PC-3 (cell line): ENCODE measurements at regions not wholly inside any gene's neighbourhood (a gene's known extent, or its start where the extent isn't known, plus 50 kb on each side); places are given as distances from the start of the nearest gene placed in this dataset.

Source experiments
- ATAC-seq: fragments of 200-7000 bp; cut with Tn5 transposase; 2 replicates; pipeline ENCODE4 v1.9.1; 2020; ENCODE audit warnings: mild to moderate bottlenecking, moderate library complexity
- BruUV-seq: library from RNA; stranded (reverse); fragments of 400-500 nt; replicated peaks from 2 replicates; lab custom pipeline; 2021; lab: Mats Ljungman, UMichigan
- CTCF ChIA-PET: fragments of 300-600 bp; sonication (Branson Sonifier 250); formaldehyde crosslinking; loops from one replicate; lab custom pipeline; 2022; ENCODE audit warnings: antibody characterized with exemption; lab: Charles Lee
- POLR2A ChIA-PET: fragments of 300-600 bp; sonication (Branson Sonifier 250); formaldehyde crosslinking; loops from one replicate; lab custom pipeline; 2022; ENCODE audit warnings: antibody characterized with exemption; ENCODE audit not compliant: unreplicated experiment; lab: Charles Lee
- DNase-seq: peaks from one replicate; pipeline ENCODE4 v3.0.0-alpha.2; 2015
- H2AFZ ChIP-seq: fragments of 300-600 bp; sonication (generic); 2 replicates; pipeline ENCODE4 v1.6.0; 2016; ENCODE audit warnings: antibody characterized with exemption, low read length
- H3F3A ChIP-seq: fragments of 300-600 bp; sonication (generic); one replicate; pipeline ENCODE4 v1.6.0; 2017; ENCODE audit warnings: antibody characterized with exemption, low read length, control low read depth, mild to moderate bottlenecking; ENCODE audit not compliant: unreplicated experiment
- H3K27ac ChIP-seq: fragments of 300-600 bp; sonication (generic); 2 replicates; pipeline ENCODE4 v1.5.1; 2016; ENCODE audit warnings: mild to moderate bottlenecking, low read length
- H3K27me3 ChIP-seq: fragments of 300-600 bp; sonication (generic); 2 replicates; pipeline ENCODE4 v1.6.1; 2016; ENCODE audit warnings: low read length, mixed read lengths
- H3K36me3 ChIP-seq: fragments of 300-600 bp; sonication (generic); 2 replicates; pipeline ENCODE4 v1.6.1; 2016; ENCODE audit warnings: low read depth, mixed run types, low read length, mixed read lengths
- H3K4me1 ChIP-seq: fragments of 300-600 bp; sonication (generic); 2 replicates; pipeline ENCODE4 v1.5.1; 2016; ENCODE audit warnings: low read length; ENCODE audit not compliant: insufficient read depth
- H3K4me2 ChIP-seq: fragments of 300-600 bp; sonication (generic); 2 replicates; pipeline ENCODE4 v1.6.0; 2016; ENCODE audit warnings: low read length
- H3K4me3 ChIP-seq: fragments of 300-600 bp; sonication (generic); 2 replicates; pipeline ENCODE4 v1.5.1; 2016; ENCODE audit warnings: mild to moderate bottlenecking, low read length, mixed read lengths
- H3K79me2 ChIP-seq: fragments of 300-600 bp; sonication (generic); 2 replicates; pipeline ENCODE4 v1.6.1; 2017; ENCODE audit warnings: low read length, mixed read lengths
- H3K9ac ChIP-seq: fragments of 300-600 bp; sonication (generic); 2 replicates; pipeline ENCODE4 v1.6.0; 2016; ENCODE audit warnings: mild to moderate bottlenecking, low read length
- H3K9me2 ChIP-seq: fragments of 300-600 bp; sonication (generic); replicated peaks from 2 replicates; pipeline ENCODE4 v1.6.1; 2016; ENCODE audit warnings: mixed run types, low read length, mixed read lengths
- H3K9me3 ChIP-seq: fragments of 300-600 bp; sonication (generic); 2 replicates; pipeline ENCODE4 v1.6.1; 2016; ENCODE audit warnings: low read length, mixed read lengths
- H4K20me1 ChIP-seq: fragments of 300-600 bp; sonication (generic); 2 replicates; pipeline ENCODE4 v1.6.1; 2016; ENCODE audit warnings: low read length, mixed read lengths
- EZH2 ChIP-seq: fragments of 300-600 bp; sonication (generic); IDR thresholded peaks from one replicate; pipeline ENCODE4 v1.6.1; 2017; ENCODE audit warnings: antibody characterized with exemption, mild to moderate bottlenecking, low read length; ENCODE audit not compliant: unreplicated experiment
- EZH2phosphoT487 ChIP-seq: fragments of 300-600 bp; sonication (generic); IDR thresholded peaks from 2 replicates; pipeline ENCODE4 v1.6.1; 2018; ENCODE audit warnings: mild to moderate bottlenecking, antibody characterized with exemption, low read length, borderline replicate concordance
- intact Hi-C: fragments of 100-400 bp; cut with micrococcal nuclease; formaldehyde crosslinking; loops from 2 replicates; pipeline ENCODE4 v1.9.0; 2023
- TF ChIP-seq, protein P1 (sequence below): fragments of 300-600 bp; sonication (generic); conservative IDR thresholded peaks from 2 replicates; pipeline ENCODE4 v1.5.1; 2017; ENCODE audit warnings: antibody characterized with exemption, low read depth, mild to moderate bottlenecking, low read length

DNA sequence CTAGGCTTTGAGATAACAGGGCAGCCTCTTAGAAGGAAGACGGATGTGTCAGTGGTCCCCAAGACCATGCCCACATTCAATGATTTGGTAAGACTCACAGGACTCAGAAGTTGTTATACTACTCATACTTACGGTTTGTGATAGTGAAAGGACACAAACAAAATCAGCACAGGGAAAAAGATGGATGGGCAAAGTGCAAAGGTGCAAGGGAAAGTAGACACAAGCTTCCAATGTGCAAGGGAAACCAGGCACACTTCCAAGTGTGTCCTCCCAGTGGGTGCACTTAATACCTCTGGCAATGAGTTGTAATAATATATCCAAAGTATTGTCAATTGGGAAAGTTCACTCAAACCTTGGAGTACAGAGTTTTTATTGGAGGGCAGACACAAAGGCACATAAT lies 53.8 kb upstream of the VCX start:
- no peaks in the 10 kb centered on the region for H3K79me2 ChIP-seq
- H3K27me3 ChIP-seq = no peaks in the 10 kb centered on the region
- H2AFZ ChIP-seq = no peak overlapping the region
- intact Hi-C loops = no loop called here
- ChIA-PET CTCF (no interaction called here), POLR2A (no interaction called here)
- H3K27ac ChIP-seq = no peak overlapping the region
- no peaks in the 10 kb centered on the region for H3K9me3 ChIP-seq
- TF ChIP-seq EZH2phosphoT487 (no peak), EZH2 (no peak)
- TF ChIP-seq, protein P1, sequence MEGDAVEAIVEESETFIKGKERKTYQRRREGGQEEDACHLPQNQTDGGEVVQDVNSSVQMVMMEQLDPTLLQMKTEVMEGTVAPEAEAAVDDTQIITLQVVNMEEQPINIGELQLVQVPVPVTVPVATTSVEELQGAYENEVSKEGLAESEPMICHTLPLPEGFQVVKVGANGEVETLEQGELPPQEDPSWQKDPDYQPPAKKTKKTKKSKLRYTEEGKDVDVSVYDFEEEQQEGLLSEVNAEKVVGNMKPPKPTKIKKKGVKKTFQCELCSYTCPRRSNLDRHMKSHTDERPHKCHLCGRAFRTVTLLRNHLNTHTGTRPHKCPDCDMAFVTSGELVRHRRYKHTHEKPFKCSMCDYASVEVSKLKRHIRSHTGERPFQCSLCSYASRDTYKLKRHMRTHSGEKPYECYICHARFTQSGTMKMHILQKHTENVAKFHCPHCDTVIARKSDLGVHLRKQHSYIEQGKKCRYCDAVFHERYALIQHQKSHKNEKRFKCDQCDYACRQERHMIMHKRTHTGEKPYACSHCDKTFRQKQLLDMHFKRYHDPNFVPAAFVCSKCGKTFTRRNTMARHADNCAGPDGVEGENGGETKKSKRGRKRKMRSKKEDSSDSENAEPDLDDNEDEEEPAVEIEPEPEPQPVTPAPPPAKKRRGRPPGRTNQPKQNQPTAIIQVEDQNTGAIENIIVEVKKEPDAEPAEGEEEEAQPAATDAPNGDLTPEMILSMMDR = no peak
- no peak for DNase-seq
- H3K36me3 ChIP-seq = no peaks in the 10 kb centered on the region
- H4K20me1 ChIP-seq = no peaks in the 10 kb centered on the region
- BruUV-seq = no TSS peak
- ATAC-seq = no peak
- H3K9ac ChIP-seq = no peak overlapping the region
- no peaks in the 10 kb centered on the region for H3K4me1 ChIP-seq
- no peaks in the 10 kb centered on the region for H3K9me2 ChIP-seq
- H3K4me3 ChIP-seq = no peak overlapping the region
- no peak overlapping the region for H3K4me2 ChIP-seq
- no peaks in the 10 kb centered on the region for H3F3A ChIP-seq

DNA sequence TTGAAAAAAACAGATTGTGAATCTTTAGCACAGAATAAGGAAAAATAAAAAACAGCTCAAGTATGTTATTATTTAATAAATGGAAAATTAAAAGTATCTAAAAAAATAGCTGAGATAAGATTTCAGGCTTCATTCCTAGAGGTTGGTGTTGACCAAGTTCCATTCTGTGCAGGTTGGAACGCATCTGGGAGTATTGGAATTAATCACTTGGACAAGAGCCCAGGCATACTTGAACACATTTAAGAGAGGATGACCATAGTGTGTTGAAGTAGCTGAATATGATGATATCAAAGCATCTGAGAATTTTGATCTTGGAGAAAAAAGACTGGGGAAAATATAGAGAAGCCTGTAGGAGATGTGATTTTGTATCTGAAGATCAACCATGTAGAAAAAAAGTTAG lies 54.6 kb upstream of the VCX start:
- POLR2A ChIA-PET = no interaction called here
- BruUV-seq = no TSS peak

DNA sequence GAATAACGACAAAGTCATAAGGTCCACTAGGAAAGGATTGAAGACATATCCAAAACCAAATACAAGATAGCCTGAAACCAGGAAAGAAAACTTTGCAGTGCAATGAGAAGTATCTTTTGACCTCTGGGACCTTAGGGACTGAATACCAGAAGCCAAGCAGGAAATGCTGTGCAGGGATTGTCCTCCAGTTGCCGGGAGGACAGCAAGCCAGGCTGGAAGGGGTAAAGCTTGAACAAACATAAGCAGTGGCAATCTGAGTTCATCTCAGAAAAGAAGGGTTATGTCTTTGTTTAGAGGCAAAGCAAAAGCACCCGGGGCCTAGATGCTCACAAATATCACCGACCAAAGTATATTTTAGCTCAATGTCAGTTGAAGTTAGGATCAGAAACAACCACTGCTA lies 55.3 kb upstream of the VCX start:
- Histone ChIP-seq H4K20me1 (no peaks in the 10 kb centered on the region), H3K27me3 (no peaks in the 10 kb centered on the region), H3K4me2 (no peak overlapping the region), H3K36me3 (no peaks in the 10 kb centered on the region), H3K9me2 (no peaks in the 10 kb centered on the region), H3K27ac (no peak overlapping the region), H3F3A (no peaks in the 10 kb centered on the region), H3K9me3 (no peaks in the 10 kb centered on the region), H3K4me1 (no peaks in the 10 kb centered on the region), H3K79me2 (no peaks in the 10 kb centered on the region), H2AFZ (no peak overlapping the region), H3K9ac (no peak overlapping the region), H3K4me3 (no peak overlapping the region)
- ChIA-PET POLR2A (no interaction called here), CTCF (no interaction called here)
- no peak for DNase-seq
- intact Hi-C loops = no loop called here
- no peak for ATAC-seq
- no TSS peak for BruUV-seq
- TF ChIP-seq EZH2phosphoT487 (no peak), EZH2 (no peak)
- TF ChIP-seq, protein P1 = no peak

More for the DNA sequence above, 54.6 kb upstream of the VCX start:
- Histone ChIP-seq H3K27me3 (no peaks in the 10 kb centered on the region), H3K9me2 (no peaks in the 10 kb centered on the region), H3K4me3 (no peak overlapping the region), H3K79me2 (no peaks in the 10 kb centered on the region), H3K4me2 (no peak overlapping the region), H3K36me3 (no peaks in the 10 kb centered on the region), H3K4me1 (no peaks in the 10 kb centered on the region), H3F3A (no peaks in the 10 kb centered on the region), H2AFZ (no peak overlapping the region), H4K20me1 (no peaks in the 10 kb centered on the region), H3K27ac (no peak overlapping the region), H3K9ac (no peak overlapping the region), H3K9me3 (no peaks in the 10 kb centered on the region)
- CTCF ChIA-PET = no interaction called here
- intact Hi-C loops = no loop called here
- no peak for ATAC-seq
- TF ChIP-seq, protein P1 = no peak
- no peak for TF ChIP-seq EZH2phosphoT487
- no peak for TF ChIP-seq EZH2
- DNase-seq = no peak
